Anterior cingulate cortex (tissue), 58 donors: ENCODE measurements at regions not wholly inside any gene's neighbourhood (a gene's known extent, or its start where the extent isn't known, plus 50 kb on each side); places are given as distances from the start of the nearest gene placed in this dataset.
"Not testable (repeated sequence)": the region's sequence is repeated elsewhere in the genome, so short reads cannot be mapped to it uniquely, and the experiment has no call there.

Source experiments
- DNase-seq, 58 donors: peaks; one replicate each; lab custom pipeline; 2025; lab: John Stamatoyannopoulos, UW

DNA sequence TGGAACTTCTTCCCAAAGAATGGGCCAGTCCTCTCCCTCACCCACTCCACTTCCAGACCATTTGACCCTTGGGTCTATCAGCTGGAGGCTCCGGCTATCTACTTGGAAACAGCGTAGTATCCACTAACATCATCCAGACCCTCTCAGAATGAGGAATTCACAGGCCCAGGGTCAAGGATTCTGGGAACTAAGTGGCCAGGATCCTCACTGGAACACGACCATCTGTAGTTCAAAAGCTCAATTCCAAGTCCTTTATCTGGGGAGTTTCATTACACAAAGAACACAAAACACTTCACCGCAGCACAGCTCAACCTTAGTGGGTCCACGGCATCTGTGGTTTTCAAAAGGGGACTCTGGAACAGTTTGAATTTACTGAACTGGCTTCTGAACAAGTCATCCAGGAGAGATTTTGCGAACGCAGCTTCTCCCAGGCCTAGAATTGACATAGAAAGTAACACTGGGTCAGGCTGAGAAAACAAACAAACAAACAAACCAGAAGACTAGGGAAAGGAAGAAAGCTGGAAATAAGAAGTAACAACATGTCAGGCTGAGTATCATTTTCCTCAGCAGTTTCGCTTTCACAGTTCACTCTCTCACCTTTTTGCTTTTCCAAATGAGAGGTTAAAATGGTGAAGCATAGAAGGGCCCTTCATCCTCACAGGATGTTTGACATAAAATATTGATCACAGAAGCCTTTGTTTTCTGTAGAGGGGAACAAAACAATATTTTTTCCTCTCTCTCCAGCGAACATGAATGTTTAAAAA lies 57.6 kb upstream of the USP6NL start:
- no peak for DNase-seq

DNA sequence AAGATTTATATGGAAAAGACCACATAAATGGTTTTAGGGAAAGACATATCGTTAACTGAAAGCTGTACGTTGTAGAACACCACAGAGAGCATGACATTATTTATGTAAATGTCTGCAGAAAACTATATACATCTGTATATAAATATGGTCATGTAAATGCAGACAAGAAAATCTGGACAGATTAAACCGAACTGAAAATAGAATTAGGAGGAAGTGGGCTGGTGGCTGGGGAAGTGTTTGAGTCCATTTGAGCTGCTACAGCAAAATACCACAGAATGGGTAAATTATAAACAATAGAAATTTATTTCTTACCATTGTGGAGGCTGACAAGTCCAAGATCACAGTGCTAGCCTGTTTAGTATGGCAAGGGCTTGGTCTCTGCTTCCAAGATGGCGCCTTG lies 56.3 kb upstream of the USP6NL start:
- no peak for DNase-seq

DNA sequence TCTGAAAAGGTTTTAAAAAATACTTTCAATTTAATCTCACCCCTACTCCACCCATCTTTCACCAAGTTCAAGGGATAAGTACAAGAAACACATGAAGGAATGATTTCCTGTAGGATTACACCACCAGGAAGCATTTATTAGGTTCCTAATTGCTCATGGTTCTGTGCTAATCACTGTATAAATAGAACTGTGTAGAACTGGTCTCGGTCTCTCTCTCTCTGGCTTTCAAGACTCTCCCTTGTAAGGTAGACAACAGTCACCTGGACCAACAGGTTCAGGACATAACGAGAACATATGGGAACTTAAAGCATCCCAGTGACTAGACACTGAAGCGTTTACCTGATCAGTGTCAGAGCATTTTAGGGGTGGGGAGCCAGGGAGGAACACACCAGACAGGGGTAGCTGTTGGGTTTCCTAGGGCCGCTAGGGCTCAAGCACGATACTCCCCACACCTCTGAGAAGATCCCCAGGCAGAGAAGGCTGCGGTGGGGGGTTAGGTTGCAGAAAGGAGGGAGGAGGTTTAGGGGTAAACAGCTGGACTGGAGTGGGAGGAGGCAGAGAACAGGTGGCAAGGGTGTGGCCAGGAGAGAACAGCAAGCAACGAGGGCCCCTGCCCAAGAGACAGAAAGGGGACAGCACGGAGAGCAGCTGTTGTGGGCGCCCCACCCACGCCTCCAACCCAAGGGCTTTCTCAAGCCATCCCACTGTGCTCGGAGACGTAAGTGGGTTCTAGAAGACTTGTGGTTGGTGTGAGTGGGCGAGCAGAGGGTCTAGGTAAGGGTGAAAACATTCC lies 52.5 kb upstream of the USP6NL start:
- DNase-seq = no peak

DNA sequence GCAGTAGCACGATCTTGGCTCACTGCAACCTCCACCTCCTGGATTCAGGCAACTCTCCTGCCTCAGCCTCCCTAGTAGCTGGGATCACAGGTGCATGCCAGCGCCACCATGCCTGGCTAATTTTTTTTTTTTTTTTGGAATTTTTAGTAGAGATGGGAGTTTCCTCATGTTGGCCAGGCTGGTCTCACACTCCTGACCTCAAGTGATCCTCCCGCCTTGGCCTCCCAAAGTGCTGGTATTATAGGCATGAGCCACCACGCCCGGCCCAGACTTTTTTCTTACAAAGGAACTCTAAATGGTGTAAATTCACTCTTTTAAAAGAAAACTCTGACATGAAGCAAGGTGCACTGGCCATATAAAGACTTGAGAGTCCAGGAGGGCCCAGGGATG lies 51.7 kb upstream of the USP6NL start:
- DNase-seq = not testable (repeated sequence)

DNA sequence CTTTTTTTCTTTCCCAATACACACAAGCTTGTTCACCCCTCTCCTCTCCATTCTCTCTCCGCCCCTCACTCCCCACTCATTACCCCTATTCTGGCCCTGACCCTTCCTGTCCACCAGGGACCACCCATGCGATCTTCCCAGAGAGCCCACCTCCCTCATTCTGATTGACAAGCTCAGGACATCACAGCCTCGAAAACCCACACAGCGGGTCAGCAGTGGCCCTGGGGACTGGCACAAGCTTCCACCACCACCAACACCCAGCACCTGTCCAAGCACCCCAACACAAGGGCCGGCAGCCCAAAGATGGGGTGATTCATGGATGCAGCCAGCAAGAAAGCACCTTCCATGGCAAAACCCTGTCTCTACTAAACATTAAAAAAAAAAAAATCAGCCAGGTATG lies 50.0 kb upstream of the USP6NL start:
- no peak for DNase-seq
